Caco-2 (cell line): ENCODE measurements at regions not wholly inside any gene's neighbourhood (a gene's known extent, or its start where the extent isn't known, plus 50 kb on each side); places are given as distances from the start of the nearest gene placed in this dataset.

ENCODE experiments used
- BruUV-seq: library from RNA; stranded (reverse); fragments of 400-500 nt; replicated peaks from 2 replicates; lab custom pipeline; 2021; lab: Mats Ljungman, UMichigan
- CTCF ChIA-PET: fragments of 300-600 bp; sonication (Branson Sonifier 250); formaldehyde crosslinking; loops from one replicate; lab custom pipeline; 2022; ENCODE audit warnings: antibody characterized with exemption; lab: Charles Lee
- POLR2A ChIA-PET: fragments of 300-600 bp; sonication (Branson Sonifier 250); formaldehyde crosslinking; loops from one replicate; lab custom pipeline; 2022; ENCODE audit warnings: antibody characterized with exemption; lab: Charles Lee
- DNase-seq, 2 experiments: peaks; one replicate each; pipeline versions ENCODE4 v3.0.0 to v3.0.0-alpha.2; 2020 to 2022
- H3K27me3 ChIP-seq: replicated peaks from 2 replicates; pipeline ENCODE4 v1.6.0; 2011; ENCODE audit warnings: low read length; ENCODE audit not compliant: control insufficient read depth, insufficient read depth
- H3K36me3 ChIP-seq: 2 replicates; pipeline ENCODE4 v1.5.1; 2011; ENCODE audit warnings: low read length; ENCODE audit not compliant: control insufficient read depth, insufficient read depth
- H3K4me1 ChIP-seq: fragments of 250-450 bp; sonication (Bioruptor Pico); 2 replicates; pipeline ENCODE4 v1.5.1; 2020; ENCODE audit warnings: mild to moderate bottlenecking
- H3K4me3 ChIP-seq: 2 replicates; pipeline ENCODE4 v1.5.1; 2011; ENCODE audit warnings: low read depth, mild to moderate bottlenecking, control low read depth, low read length
- H3K9me3 ChIP-seq: fragments of 250-450 bp; sonication (Bioruptor Pico); 2 replicates; pipeline ENCODE4 v1.5.1; 2020; ENCODE audit warnings: mild to moderate bottlenecking, moderate library complexity
- H3K27ac Mint-ChIP-seq: one replicate; pipeline ENCODE4 v1.8.0; 2022; ENCODE audit warnings: mixed read lengths; ENCODE audit not compliant: unreplicated experiment
- H3K27me3 Mint-ChIP-seq: one replicate; pipeline ENCODE4 v1.8.0; 2022; ENCODE audit warnings: mixed read lengths; ENCODE audit not compliant: insufficient read depth, unreplicated experiment
- H3K36me3 Mint-ChIP-seq: one replicate; pipeline ENCODE4 v1.8.0; 2022; ENCODE audit warnings: mild to moderate bottlenecking, mixed read lengths; ENCODE audit not compliant: insufficient read depth, unreplicated experiment
- H3K4me1 Mint-ChIP-seq: one replicate; pipeline ENCODE4 v1.8.0; 2022; ENCODE audit warnings: low read depth, mixed read lengths; ENCODE audit not compliant: unreplicated experiment
- H3K4me3 Mint-ChIP-seq: one replicate; pipeline ENCODE4 v1.8.0; 2022; ENCODE audit warnings: mild to moderate bottlenecking, moderate library complexity, mixed read lengths; ENCODE audit not compliant: unreplicated experiment
- H3K9me3 Mint-ChIP-seq: one replicate; pipeline ENCODE4 v1.8.0; 2022; ENCODE audit warnings: mixed read lengths; ENCODE audit not compliant: unreplicated experiment
- intact Hi-C: fragments of 100-400 bp; cut with micrococcal nuclease; formaldehyde crosslinking; loops from one replicate; pipeline ENCODE4 v1.10.0; 2022; ENCODE audit not compliant: unreplicated experiment
- TF ChIP-seq, protein P1 (sequence below), 2 experiments: fragments of 200-600 bp in 1 of 2; IDR thresholded peaks; 1 replicate in 1 of 2; 2 replicates in 1 of 2; pipeline versions ENCODE4 v1.5.1 to v1.8.0; 2011 to 2022; ENCODE audit warnings: antibody characterized with exemption in 1 of 2, control low read depth in 1 of 2, inconsistent platforms in 1 of 2, low read depth in 1 of 2, low read length in 1 of 2, mild to moderate bottlenecking in 1 of 2, moderate library complexity in 1 of 2; ENCODE audit not compliant: insufficient read depth in 1 of 2, severe bottlenecking in 1 of 2, unreplicated experiment in 1 of 2

DNA sequence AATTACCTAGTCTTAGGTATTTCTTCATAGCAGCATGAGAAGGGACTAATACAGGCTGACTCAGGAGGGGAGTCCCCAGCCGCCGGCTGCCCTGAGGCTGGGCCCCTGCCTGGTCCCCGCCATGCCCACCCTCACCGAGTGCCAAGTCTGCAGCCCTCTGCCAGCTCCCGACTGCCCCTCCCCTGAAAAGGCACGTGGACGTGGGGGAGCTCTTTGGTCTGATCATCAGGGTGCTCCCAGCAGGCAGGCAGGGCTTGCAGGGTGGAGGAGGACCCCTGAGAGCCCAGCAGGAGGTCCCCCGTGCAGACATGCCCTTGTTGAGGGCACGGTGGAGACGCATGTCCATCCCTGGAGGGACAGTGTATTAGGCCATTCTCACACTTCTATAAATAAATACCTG, 110.9 kb downstream of the UNCX start:
- H3K9me3 ChIP-seq = no peaks in the 10 kb centered on the region; the same call in 1 of the 2 replicates
- no peaks in the 10 kb centered on the region for H3K4me1 ChIP-seq
- TF ChIP-seq, protein P1, sequence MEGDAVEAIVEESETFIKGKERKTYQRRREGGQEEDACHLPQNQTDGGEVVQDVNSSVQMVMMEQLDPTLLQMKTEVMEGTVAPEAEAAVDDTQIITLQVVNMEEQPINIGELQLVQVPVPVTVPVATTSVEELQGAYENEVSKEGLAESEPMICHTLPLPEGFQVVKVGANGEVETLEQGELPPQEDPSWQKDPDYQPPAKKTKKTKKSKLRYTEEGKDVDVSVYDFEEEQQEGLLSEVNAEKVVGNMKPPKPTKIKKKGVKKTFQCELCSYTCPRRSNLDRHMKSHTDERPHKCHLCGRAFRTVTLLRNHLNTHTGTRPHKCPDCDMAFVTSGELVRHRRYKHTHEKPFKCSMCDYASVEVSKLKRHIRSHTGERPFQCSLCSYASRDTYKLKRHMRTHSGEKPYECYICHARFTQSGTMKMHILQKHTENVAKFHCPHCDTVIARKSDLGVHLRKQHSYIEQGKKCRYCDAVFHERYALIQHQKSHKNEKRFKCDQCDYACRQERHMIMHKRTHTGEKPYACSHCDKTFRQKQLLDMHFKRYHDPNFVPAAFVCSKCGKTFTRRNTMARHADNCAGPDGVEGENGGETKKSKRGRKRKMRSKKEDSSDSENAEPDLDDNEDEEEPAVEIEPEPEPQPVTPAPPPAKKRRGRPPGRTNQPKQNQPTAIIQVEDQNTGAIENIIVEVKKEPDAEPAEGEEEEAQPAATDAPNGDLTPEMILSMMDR (IDR thresholded peaks at IDR 0.05; ENCODE audit: insufficient read depth in 1 of 2, low read depth in 1 of 2, low read length in 1 of 2, severe bottlenecking in 1 of 2, unreplicated experiment in 1 of 2) = no peak
- H3K4me1 Mint-ChIP-seq = no peaks in the 10 kb centered on the region
- intact Hi-C loops = no loop called here
- POLR2A ChIA-PET = no interaction called here
- no peak overlapping the region for H3K4me3 ChIP-seq
- peaks cover under 1% of the 10 kb centered on the region for H3K9me3 Mint-ChIP-seq
- H3K36me3 Mint-ChIP-seq = no peaks in the 10 kb centered on the region
- CTCF ChIA-PET = no interaction called here
- no peak overlapping the region for H3K4me3 Mint-ChIP-seq
- H3K27me3 ChIP-seq = no peaks in the 10 kb centered on the region; the same call in none of the 2 replicates
- H3K27ac Mint-ChIP-seq = no peak overlapping the region
- BruUV-seq = no TSS peak
- DNase-seq = no peak
- no peaks in the 10 kb centered on the region for H3K36me3 ChIP-seq
- peaks cover 8% of the 10 kb centered on the region for H3K27me3 Mint-ChIP-seq

DNA sequence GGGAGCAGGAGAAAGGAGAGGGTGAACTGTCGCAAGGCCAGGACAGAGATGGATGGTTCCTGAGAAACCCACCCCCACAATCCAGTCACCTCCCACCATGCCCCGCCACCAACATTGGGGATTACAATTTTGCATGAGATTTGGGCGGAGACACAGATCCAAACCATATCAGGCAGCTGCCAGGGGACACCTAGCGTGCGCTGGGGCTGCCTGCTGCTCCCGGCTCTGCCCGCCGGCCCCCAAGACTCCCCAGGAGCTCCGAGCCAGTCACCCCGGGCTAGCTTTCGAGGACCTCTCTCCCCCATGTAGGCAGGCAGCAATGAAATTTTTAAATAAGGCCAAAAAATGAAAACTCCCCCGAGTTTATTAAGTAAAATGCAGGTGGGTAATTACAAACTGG, 111.7 kb downstream of the UNCX start:
- Mint-ChIP-seq H3K4me1 (no peaks in the 10 kb centered on the region), H3K9me3 (no peaks in the 10 kb centered on the region), H3K27ac (no peak overlapping the region), H3K27me3 (peaks cover 6% of the 10 kb centered on the region), H3K4me3 (no peak overlapping the region), H3K36me3 (no peaks in the 10 kb centered on the region)
- no peak overlapping the region for H3K4me3 ChIP-seq
- H3K36me3 ChIP-seq = no peaks in the 10 kb centered on the region
- TF ChIP-seq, protein P1 (IDR thresholded peaks at IDR 0.05; ENCODE audit: insufficient read depth in 1 of 2, low read depth in 1 of 2, low read length in 1 of 2, severe bottlenecking in 1 of 2, unreplicated experiment in 1 of 2) = no peak
- ChIA-PET POLR2A (no interaction called here), CTCF (no interaction called here)
- H3K9me3 ChIP-seq = no peaks in the 10 kb centered on the region; the same call in 1 of the 2 replicates
- DNase-seq = no peak
- intact Hi-C loops = no loop called here
- no peaks in the 10 kb centered on the region for H3K4me1 ChIP-seq
- H3K27me3 ChIP-seq = no peaks in the 10 kb centered on the region; the same call in 1 of the 2 replicates
- no TSS peak for BruUV-seq

DNA sequence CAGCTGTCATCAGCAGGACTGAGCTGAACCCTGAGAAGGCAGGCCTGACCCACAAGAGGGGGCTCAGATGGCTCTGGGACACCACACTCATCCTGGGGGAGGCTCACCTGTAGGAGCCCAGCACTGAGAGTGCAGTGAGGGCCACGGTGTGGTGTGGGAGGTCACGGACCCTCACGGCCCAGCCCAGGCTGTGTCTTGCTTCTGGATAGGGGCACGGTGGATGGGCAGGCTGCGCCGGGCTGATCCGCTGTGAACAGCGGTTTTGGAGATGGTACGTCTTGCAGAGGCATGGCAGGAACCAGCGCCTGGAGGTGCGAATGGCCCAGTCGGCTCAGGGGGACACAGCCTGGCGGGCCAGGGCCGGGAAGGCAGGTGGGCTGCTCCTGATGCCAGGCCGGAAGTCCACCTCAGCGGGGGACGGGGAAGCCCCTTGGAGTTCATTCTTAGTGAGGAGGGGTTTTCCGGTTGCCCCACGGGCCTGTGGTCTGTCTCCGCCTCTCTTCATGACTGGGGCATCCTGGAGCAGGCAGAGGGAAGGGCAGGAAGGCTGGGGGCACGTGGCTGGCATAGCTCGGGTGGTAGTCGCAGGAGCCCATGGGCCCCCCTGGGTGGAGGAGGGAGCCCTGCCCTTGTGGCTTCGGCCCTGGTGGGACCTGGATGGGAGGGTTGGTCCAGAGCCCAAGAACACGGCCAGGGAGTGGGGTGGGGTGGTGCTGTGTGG, 112.5 kb downstream of the UNCX start:
- CTCF ChIA-PET = no interaction called here
- no peaks in the 10 kb centered on the region for H3K4me1 ChIP-seq
- no peak for DNase-seq
- H3K27ac Mint-ChIP-seq = peak overlapping the region; percentile 42
- H3K36me3 ChIP-seq = no peaks in the 10 kb centered on the region
- H3K27me3 ChIP-seq = no peaks in the 10 kb centered on the region; the same call in 1 of the 2 replicates
- no TSS peak for BruUV-seq
- peaks cover 8% of the 10 kb centered on the region for H3K27me3 Mint-ChIP-seq
- H3K9me3 Mint-ChIP-seq = no peaks in the 10 kb centered on the region
- no peaks in the 10 kb centered on the region for H3K36me3 Mint-ChIP-seq
- no peak overlapping the region for H3K4me3 Mint-ChIP-seq
- H3K9me3 ChIP-seq = no peaks in the 10 kb centered on the region; the same call in 1 of the 2 replicates
- no peaks in the 10 kb centered on the region for H3K4me1 Mint-ChIP-seq
- POLR2A ChIA-PET = no interaction called here
- no peak overlapping the region for H3K4me3 ChIP-seq
- TF ChIP-seq, protein P1 (IDR thresholded peaks at IDR 0.05; ENCODE audit: insufficient read depth in 1 of 2, low read depth in 1 of 2, low read length in 1 of 2, severe bottlenecking in 1 of 2, unreplicated experiment in 1 of 2) = no peak
- intact Hi-C loops = no loop called here
